GM21717 (cell line): ENCODE measurements at regions not wholly inside any gene's neighbourhood (a gene's known extent, or its start where the extent isn't known, plus 50 kb on each side); places are given as distances from the start of the nearest gene placed in this dataset.

Experiments used
- ATAC-seq: cut with Tn5 transposase; IDR thresholded peaks from one replicate; pipeline ENCODE4 v1.9.1; 2021; ENCODE audit warnings: mild to moderate bottlenecking, moderate library complexity; ENCODE audit not compliant: unreplicated experiment

GRCh38 chr2:128563348-128563687 lies 244.7 kb upstream of the HS6ST1 start:
- no peak for ATAC-seq

GRCh38 chr2:128564131-128564530 lies 245.5 kb upstream of the HS6ST1 start:
- no peak for ATAC-seq

GRCh38 chr2:128564551-128564950 lies 245.9 kb upstream of the HS6ST1 start:
- ATAC-seq, result no peak

- no peak for ATAC-seq
These were observed 246.8 kb upstream of the HS6ST1 start for GRCh38 chr2:128565441-128565840.

GRCh38 chr2:128566671-128567070 lies 248.0 kb upstream of the HS6ST1 start:
- no peak for ATAC-seq

- ATAC-seq, result no peak
These were observed 249.4 kb upstream of the HS6ST1 start for GRCh38 chr2:128568106-128568505.

- ATAC-seq, result no peak
These were observed 254.4 kb upstream of the HS6ST1 start for GRCh38 chr2:128573116-128573515.

- no peak for ATAC-seq
These were observed 254.9 kb upstream of the HS6ST1 start for GRCh38 chr2:128573531-128573930.

GRCh38 chr2:128577141-128577930 lies 258.7 kb upstream of the HS6ST1 start:
- ATAC-seq, result no peak

- ATAC-seq, result no peak
These were observed 260.0 kb upstream of the HS6ST1 start for GRCh38 chr2:128578406-128579390.

- no peak for ATAC-seq
These were observed 261.2 kb upstream of the HS6ST1 start for GRCh38 chr2:128579825-128580224.

- no peak for ATAC-seq
These were observed 262.6 kb upstream of the HS6ST1 start for GRCh38 chr2:128580988-128581848.

GRCh38 chr2:128581849-128582244 lies 263.2 kb upstream of the HS6ST1 start:
- ATAC-seq, result no peak

- ATAC-seq, result no peak
These were observed 265.7 kb upstream of the HS6ST1 start for GRCh38 chr2:128584296-128584890.

GRCh38 chr2:128585706-128586105 lies 267.0 kb upstream of the HS6ST1 start:
- no peak for ATAC-seq

- no peak for ATAC-seq
These were observed 271.0 kb upstream of the HS6ST1 start for GRCh38 chr2:128589681-128590080.

GRCh38 chr2:128590309-128591021 lies 271.8 kb upstream of the HS6ST1 start:
- no peak for ATAC-seq

- ATAC-seq, result no peak
These were observed 272.6 kb upstream of the HS6ST1 start for GRCh38 chr2:128591022-128591860.
